H1 (cell line): ENCODE measurements at regions not wholly inside any gene's neighbourhood (a gene's known extent, or its start where the extent isn't known, plus 50 kb on each side); places are given as distances from the start of the nearest gene placed in this dataset.

Source experiments
- CTCF ChIA-PET: fragments of 300-600 bp; sonication (Branson Sonifier 250); formaldehyde crosslinking; loops from one replicate; lab custom pipeline; 2021; ENCODE audit not compliant: partially characterized antibody; lab: Charles Lee
- POLR2A ChIA-PET: fragments of 300-600 bp; sonication (Branson Sonifier 250); formaldehyde crosslinking; loops from one replicate; lab custom pipeline; 2021; ENCODE audit warnings: inconsistent platforms; ENCODE audit not compliant: partially characterized antibody; lab: Charles Lee
- DNase-seq, 2 experiments: peaks; one replicate each; pipeline versions ENCODE4 v3.0.0 to v3.0.0-alpha.2; 2010 to 2022; ENCODE audit warnings: low spot score in 2 of 2, low read depth in 1 of 2, mixed read lengths in 1 of 2
- FAIRE-seq: peaks from 2 replicates; lab custom pipeline; 2011; peaks lifted over from hg19 to GRCh38; lab: Jason Lieb, UNC
- H2AFZ ChIP-seq: 2 replicates; pipeline ENCODE4 v1.8.1; 2012; ENCODE audit warnings: low read length, inconsistent platforms
- H2AK5ac ChIP-seq: 2 replicates; pipeline ENCODE4 v1.6.1; 2013; ENCODE audit warnings: low read depth, low read length
- H2BK120ac ChIP-seq: replicated peaks from 2 replicates; pipeline ENCODE3; 2013; ENCODE audit warnings: low read depth, low read length, inconsistent platforms
- H2BK12ac ChIP-seq: 2 replicates; pipeline ENCODE4 v1.6.1; 2013; ENCODE audit warnings: low read depth, low read length
- H2BK15ac ChIP-seq: 2 replicates; pipeline ENCODE4 v1.6.1; 2013; ENCODE audit warnings: low read length
- H2BK20ac ChIP-seq: 2 replicates; pipeline ENCODE4 v1.6.1; 2013; ENCODE audit warnings: low read length
- H2BK5ac ChIP-seq: 2 replicates; pipeline ENCODE4 v1.6.1; 2013; ENCODE audit warnings: low read depth, low read length
- H3K14ac ChIP-seq: 2 replicates; pipeline ENCODE4 v1.6.1; 2013; ENCODE audit warnings: inconsistent platforms; ENCODE audit not compliant: insufficient read length
- H3K18ac ChIP-seq: 2 replicates; pipeline ENCODE4 v1.6.1; 2013; ENCODE audit warnings: low read length; ENCODE audit errors: extremely low read depth
- H3K23ac ChIP-seq: 2 replicates; pipeline ENCODE4 v1.6.1; 2013; ENCODE audit warnings: inconsistent platforms; ENCODE audit not compliant: insufficient read length
- H3K23me2 ChIP-seq: 2 replicates; pipeline ENCODE4 v1.6.1; 2013; ENCODE audit warnings: low read depth, low read length
- H3K27ac ChIP-seq: 2 replicates; pipeline ENCODE4 v1.6.1; 2011; ENCODE audit warnings: low read depth, low read length, inconsistent platforms
- H3K27me3 ChIP-seq, 4 experiments: replicated peaks in 1 of 4; 1 replicate in 1 of 4; 2 replicates in 3 of 4; pipeline versions ENCODE4 v1.6.1 to v1.8.1; 2011 to 2013; ENCODE audit warnings: low read length in 3 of 4, mild to moderate bottlenecking in 3 of 4, inconsistent platforms in 2 of 4, mixed read lengths in 2 of 4, moderate library complexity in 1 of 4; ENCODE audit not compliant: control insufficient read depth in 3 of 4, insufficient read depth in 3 of 4; ENCODE audit errors: extremely low read depth in 1 of 4
- H3K36me3 ChIP-seq, 4 experiments: 2 replicates each; pipeline versions ENCODE4 v1.6.1 to v1.8.1; 2011 to 2013; ENCODE audit warnings: mild to moderate bottlenecking in 4 of 4, low read length in 3 of 4, moderate library complexity in 2 of 4, control low read depth in 1 of 4, inconsistent platforms in 1 of 4; ENCODE audit not compliant: insufficient read depth in 4 of 4, control insufficient read depth in 2 of 4
- H3K4ac ChIP-seq: replicated peaks from 2 replicates; pipeline ENCODE3; 2013; ENCODE audit warnings: low read length, low read depth, mixed read lengths, inconsistent platforms; ENCODE audit not compliant: insufficient read length
- H3K4me1 ChIP-seq, 4 experiments: replicated peaks in 1 of 4; 1 replicate in 1 of 4; 2 replicates in 3 of 4; pipeline versions ENCODE4 v1.6.1 to v1.8.1; 2011 to 2013; ENCODE audit warnings: low read length in 3 of 4, inconsistent platforms in 2 of 4, mixed read lengths in 1 of 4; ENCODE audit not compliant: insufficient read depth in 4 of 4, control insufficient read depth in 3 of 4
- H3K4me2 ChIP-seq, 2 experiments: 2 replicates each; pipeline versions ENCODE4 v1.6.1 to v1.8.1; 2011 to 2013; ENCODE audit warnings: low read depth in 2 of 2, low read length in 2 of 2, control low read depth in 1 of 2, inconsistent platforms in 1 of 2, mild to moderate bottlenecking in 1 of 2; ENCODE audit not compliant: insufficient read depth in 1 of 2
- H3K4me3 ChIP-seq, 4 experiments: fragments of 200-600, 300-600 bp in 1 of 4; sonication (generic), shearing (Covaris generic), sonication (Bioruptor Twin) in 1 of 4; 2 replicates each; pipeline versions ENCODE4 v1.5.1 to v1.8.1; 2011 to 2016; ENCODE audit warnings: low read length in 4 of 4, low read depth in 3 of 4, control low read depth in 2 of 4, inconsistent platforms in 2 of 4, mild to moderate bottlenecking in 2 of 4, mixed read lengths in 1 of 4, moderate library complexity in 1 of 4; ENCODE audit not compliant: insufficient read depth in 2 of 4; ENCODE audit errors: extremely low read depth in 1 of 4
- H3K56ac ChIP-seq: replicated peaks from 2 replicates; pipeline ENCODE3; 2013; ENCODE audit warnings: low read depth, mild to moderate bottlenecking, mixed read lengths, low read length, inconsistent platforms; ENCODE audit not compliant: insufficient read length
- H3K79me1 ChIP-seq: 2 replicates; pipeline ENCODE4 v1.6.1; 2013; ENCODE audit warnings: low read depth, low read length, control low read depth
- H3K79me2 ChIP-seq, 2 experiments: 2 replicates each; pipeline versions ENCODE4 v1.6.1 to v1.8.1; 2012 to 2013; ENCODE audit warnings: low read length in 2 of 2, mild to moderate bottlenecking in 2 of 2, inconsistent platforms in 1 of 2; ENCODE audit not compliant: insufficient read depth in 2 of 2, control insufficient read depth in 1 of 2
- H3K9ac ChIP-seq, 4 experiments: replicated peaks in 1 of 4; 1 replicate in 1 of 4; 2 replicates in 3 of 4; pipeline versions ENCODE4 v1.6.1 to v1.8.1; 2011 to 2013; ENCODE audit warnings: low read depth in 3 of 4, low read length in 3 of 4, control low read depth in 2 of 4, mild to moderate bottlenecking in 2 of 4, moderate library complexity in 2 of 4, inconsistent platforms in 1 of 4; ENCODE audit errors: extremely low read depth in 1 of 4
- H3K9me3 ChIP-seq, 2 experiments: 2 replicates each; pipeline versions ENCODE4 v1.6.1 to v1.8.1; 2012 to 2013; ENCODE audit warnings: mild to moderate bottlenecking in 2 of 2, moderate library complexity in 2 of 2, control low read depth in 1 of 2, inconsistent platforms in 1 of 2, low read depth in 1 of 2, low read length in 1 of 2, mixed read lengths in 1 of 2; ENCODE audit not compliant: insufficient read depth in 2 of 2
- H4K20me1 ChIP-seq, 2 experiments: replicated peaks in 1 of 2; 2 replicates each; pipeline versions ENCODE3 to v1.8.1; 2011 to 2013; ENCODE audit warnings: inconsistent platforms in 2 of 2, low read length in 2 of 2, mild to moderate bottlenecking in 1 of 2; ENCODE audit not compliant: insufficient read depth in 2 of 2, control insufficient read depth in 1 of 2
- H4K5ac ChIP-seq: 2 replicates; pipeline ENCODE4 v1.6.1; 2013; ENCODE audit warnings: low read length, low read depth, mixed read lengths, inconsistent platforms; ENCODE audit not compliant: insufficient read length
- H4K8ac ChIP-seq: 2 replicates; pipeline ENCODE4 v1.8.0; 2013; ENCODE audit warnings: mild to moderate bottlenecking, moderate library complexity, low read length, inconsistent platforms; ENCODE audit not compliant: insufficient read depth; ENCODE audit errors: extremely low read depth
- H4K91ac ChIP-seq: replicated peaks from 2 replicates; pipeline ENCODE3; 2013; ENCODE audit warnings: low read length, mixed read lengths, inconsistent platforms; ENCODE audit not compliant: insufficient read length
- CEBPB ChIP-seq: IDR thresholded peaks from 2 replicates; pipeline ENCODE4 v1.6.1; 2012; ENCODE audit warnings: low read depth, low read length
- JUND ChIP-seq: IDR thresholded peaks from 2 replicates; pipeline ENCODE4 v1.6.1; 2011; ENCODE audit warnings: mild to moderate bottlenecking, improper control_type of control experiment, low read length
- RXRA ChIP-seq: IDR thresholded peaks from 2 replicates; pipeline ENCODE4 v1.6.1; 2011; ENCODE audit warnings: low read depth, mild to moderate bottlenecking, low read length, moderate library complexity; ENCODE audit not compliant: insufficient read depth
- SP4 ChIP-seq: IDR thresholded peaks from 2 replicates; pipeline ENCODE4 v1.6.1; 2012; ENCODE audit warnings: low read length, inconsistent platforms
- WGBS, 2 experiments: shearing (Covaris generic) in 1 of 2; methylation state at CpG; one replicate each; pipeline versions ENCODE4 v1.1.6 to v1.1.7; 2013 to 2015; ENCODE audit warnings: low lambda C conversion rate in 2 of 2, mixed read lengths in 2 of 2, inconsistent platforms in 1 of 2, low coverage in 1 of 2, missing lambda C conversion rate in 1 of 2; ENCODE audit not compliant: insufficient replicate concordance in 2 of 2, insufficient coverage in 1 of 2, insufficient read length in 1 of 2; ENCODE audit errors: extremely low coverage in 1 of 2, missing lambda C conversion rate in 1 of 2; 5-methylcytosine and 5-hydroxymethylcytosine counted together

DNA sequence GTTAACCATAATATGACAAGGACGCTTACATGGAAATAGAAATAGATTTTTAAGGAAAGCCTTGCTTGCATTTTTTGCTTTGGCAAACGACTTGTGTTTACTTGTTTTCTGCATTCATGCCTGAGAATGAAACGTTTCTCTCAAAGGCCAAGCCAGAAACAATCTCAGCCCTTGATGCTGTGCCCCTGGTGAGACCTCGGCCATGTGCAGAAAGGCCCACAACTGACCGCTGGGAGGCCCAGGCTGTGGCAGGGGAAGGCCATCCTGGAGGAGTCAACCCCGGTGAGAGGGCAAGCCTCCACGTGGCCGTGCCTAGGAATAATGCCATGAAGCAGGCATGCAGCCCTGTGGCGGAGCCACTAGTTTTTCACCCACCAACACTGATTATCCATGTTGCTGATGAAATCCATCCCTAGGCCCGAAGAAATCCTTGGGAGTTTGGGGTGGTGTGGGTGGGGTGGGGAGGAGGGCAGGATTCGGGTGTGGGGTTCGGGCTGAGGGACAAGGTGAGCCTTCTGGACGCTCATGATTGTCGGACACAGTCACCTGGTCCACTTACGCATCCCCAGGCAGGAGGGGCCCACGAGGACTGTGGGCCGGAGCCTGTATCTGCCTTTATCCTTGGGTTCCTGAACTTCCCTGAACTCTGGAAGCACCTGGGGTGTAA is 107.6 kb upstream of the APCDD1 start:
- no peak overlapping the region for H2AK5ac ChIP-seq
- H3K23ac ChIP-seq = no peak overlapping the region
- FAIRE-seq = no peak
- H4K5ac ChIP-seq = no peak overlapping the region
- TF ChIP-seq JUND = no peak
- TF ChIP-seq RXRA = no peak
- no peak for TF ChIP-seq SP4
- no peak for TF ChIP-seq CEBPB
- TF ChIP-seq, all 59 proteins: peak for 0
- Histone ChIP-seq H3K9me3 (no peaks in the 10 kb centered on the region), H3K4me3 (no peak overlapping the region), H3K79me1 (no peaks in the 10 kb centered on the region), H2AFZ (no peak overlapping the region), H3K56ac (no peak overlapping the region), H3K79me2 (no peaks in the 10 kb centered on the region), H2BK5ac (no peak overlapping the region), H3K4me1 (no peaks in the 10 kb centered on the region), H2BK12ac (no peak overlapping the region), H2BK20ac (no peak overlapping the region), H3K4me2 (no peak overlapping the region), H2BK120ac (no peak overlapping the region), H3K14ac (no peak overlapping the region), H3K36me3 (no peaks in the 10 kb centered on the region), H3K27me3 (no peaks in the 10 kb centered on the region), H3K9ac (no peak overlapping the region), H3K27ac (no peak overlapping the region), H4K8ac (no peak overlapping the region), H3K23me2 (peaks cover 2% of the 10 kb centered on the region; the same call in 1 of the 2 replicates), H4K91ac (no peak overlapping the region), H4K20me1 (no peaks in the 10 kb centered on the region), H2BK15ac (no peak overlapping the region), H3K4ac (no peak overlapping the region), H3K18ac (no peak overlapping the region)
- CTCF ChIA-PET = no interaction called here
- POLR2A ChIA-PET = no interaction called here
- 89% methylated on average over 12 of the region's 17 CpGs; no CpG with 5 or more reads in 1 of the 2 experiments for WGBS, 2 experiments
- no peak for DNase-seq
